SU-DHL-6 (cell line): ENCODE measurements at regions not wholly inside any gene's neighbourhood (a gene's known extent, or its start where the extent isn't known, plus 50 kb on each side); places are given as distances from the start of the nearest gene placed in this dataset.

ENCODE experiments used
- CTCF ChIP-seq: fragments of 200-600 bp; sonication (generic); IDR thresholded peaks from one replicate; pipeline ENCODE4 v1.5.1; 2017; ENCODE audit warnings: antibody characterized with exemption, mild to moderate bottlenecking, low read length, moderate library complexity; ENCODE audit not compliant: insufficient read depth, poor library complexity, severe bottlenecking
- EZH2phosphoT487 ChIP-seq: fragments of 200-600 bp; sonication (generic), shearing (Covaris generic); conservative IDR thresholded peaks from 2 replicates; pipeline ENCODE4 v1.6.1; 2018; ENCODE audit warnings: mild to moderate bottlenecking, antibody characterized with exemption, low read length, moderate library complexity, mixed read lengths

GRCh38 chr3:162166543-162166942 lies 669.9 kb downstream of the OTOL1 start:
- TF ChIP-seq CTCF: no peak
- TF ChIP-seq EZH2phosphoT487: no peak
